Right ventricle myocardium superior (tissue), 1 donor: ENCODE measurements at regions not wholly inside any gene's neighbourhood (a gene's known extent, or its start where the extent isn't known, plus 50 kb on each side); places are given as distances from the start of the nearest gene placed in this dataset.
"Not testable (repeated sequence)": the region's sequence is repeated elsewhere in the genome, so short reads cannot be mapped to it uniquely, and the experiment has no call there.

Experiments used
- ATAC-seq: fragments of 200-7000 bp; cut with Tn5 transposase; one replicate; pipeline ENCODE4 v1.9.1; 2020; ENCODE audit warnings: mild to moderate bottlenecking; ENCODE audit not compliant: poor library complexity
- DNase-seq: peaks from one replicate; pipeline ENCODE4 v3.0.0-alpha.2; 2020
- intact Hi-C: fragments of 100-400 bp; cut with DNase I; formaldehyde crosslinking; loops from one replicate; pipeline ENCODE4 v1.11.2; 2022
- donor health status: DM: no; HTN: yes; CAD: no; lungs with severe emphysema.

GRCh38 chr6:85245004-85245403, 204.9 kb upstream of the NT5E start:
- ATAC-seq (no peak), DNase-seq (no peak)
- intact Hi-C loops: no loop called here

- ATAC-seq (no peak), DNase-seq (no peak)
- intact Hi-C loops: no loop called here
Measured at GRCh38 chr6:85241498-85242052, 208.3 kb upstream of the NT5E start.

- ATAC-seq: no peak
- DNase-seq: no peak
- intact Hi-C loops: no loop called here
Measured at GRCh38 chr6:85240787-85241385, 209.0 kb upstream of the NT5E start.

GRCh38 chr6:85237478-85237877, 212.4 kb upstream of the NT5E start:
- intact Hi-C loops: no loop called here
- DNase-seq (no peak), ATAC-seq (no peak)

GRCh38 chr6:85236636-85237035, 213.2 kb upstream of the NT5E start:
- intact Hi-C loops: no loop called here
- ATAC-seq (no peak), DNase-seq (no peak)

- DNase-seq, ATAC-seq, intact Hi-C loops: not testable (repeated sequence)
Measured at GRCh38 chr6:85227345-85227744, 222.5 kb upstream of the NT5E start.

GRCh38 chr6:85212794-85213193, 237.1 kb upstream of the NT5E start:
- intact Hi-C loops: not testable (repeated sequence)

GRCh38 chr6:85195243-85195642, 254.6 kb upstream of the NT5E start:
- no peak for ATAC-seq
- no peak for DNase-seq
- intact Hi-C loops: no loop called here

More at GRCh38 chr6:85212794-85213193, 237.1 kb upstream of the NT5E start:
- ATAC-seq, DNase-seq: not testable (repeated sequence)

GRCh38 chr6:85193339-85193738, 256.5 kb upstream of the NT5E start:
- ATAC-seq (no peak), DNase-seq (no peak)
- intact Hi-C loops: no loop called here

GRCh38 chr6:85192596-85192995, 257.3 kb upstream of the NT5E start:
- intact Hi-C loops: no loop called here
- no peak for DNase-seq

GRCh38 chr6:85192186-85192585, 257.7 kb upstream of the NT5E start:
- intact Hi-C loops: no loop called here
- no peak for ATAC-seq
- DNase-seq: no peak

More at GRCh38 chr6:85192596-85192995, 257.3 kb upstream of the NT5E start:
- ATAC-seq: no peak

GRCh38 chr6:85191656-85192055, 258.2 kb upstream of the NT5E start:
- intact Hi-C loops: no loop called here
- no peak for DNase-seq
- no peak for ATAC-seq

GRCh38 chr6:85186546-85187175, 263.2 kb upstream of the NT5E start:
- ATAC-seq (no peak), DNase-seq (no peak)
- intact Hi-C loops: no loop called here

- ATAC-seq: no peak
- intact Hi-C loops: no loop called here
- DNase-seq: no peak
Measured at GRCh38 chr6:85185977-85186376, 263.9 kb upstream of the NT5E start.

GRCh38 chr6:85183841-85184240, 266.0 kb upstream of the NT5E start:
- no peak for DNase-seq
- intact Hi-C loops: no loop called here
- no peak for ATAC-seq

GRCh38 chr6:85172705-85173104, 277.2 kb upstream of the NT5E start:
- intact Hi-C loops: no loop called here
- DNase-seq (no peak), ATAC-seq (no peak)

GRCh38 chr6:85172161-85172560, 277.7 kb upstream of the NT5E start:
- no peak for ATAC-seq
- DNase-seq: no peak
- intact Hi-C loops: no loop called here

GRCh38 chr6:85169189-85169588, 280.7 kb upstream of the NT5E start:
- intact Hi-C loops: no loop called here
- no peak for ATAC-seq
- no peak for DNase-seq

GRCh38 chr6:85168146-85168545, 281.7 kb upstream of the NT5E start:
- intact Hi-C loops: no loop called here
- no peak for ATAC-seq
- DNase-seq: no peak

GRCh38 chr6:85166114-85166741, 283.7 kb upstream of the NT5E start:
- no peak for ATAC-seq
- intact Hi-C loops: no loop called here
- DNase-seq: no peak
